DND-41 (cell line): ENCODE measurements at regions not wholly inside any gene's neighbourhood (a gene's known extent, or its start where the extent isn't known, plus 50 kb on each side); places are given as distances from the start of the nearest gene placed in this dataset.

Source experiments
- CTCF ChIP-seq: IDR thresholded peaks from 2 replicates; pipeline ENCODE4 v1.5.1; 2012; ENCODE audit warnings: borderline replicate concordance, low read length, moderate library complexity, mild to moderate bottlenecking; ENCODE audit not compliant: poor library complexity, severe bottlenecking; ENCODE audit errors: extremely low read depth
- EZH2 ChIP-seq: IDR thresholded peaks from 3 replicates; pipeline ENCODE4 v1.6.1; 2012; ENCODE audit warnings: borderline replicate concordance, low read depth, mild to moderate bottlenecking, moderate library complexity, low read length, inconsistent platforms; ENCODE audit not compliant: severe bottlenecking

GRCh38 chr2:196475611-196476010 is 163.9 kb upstream of the CCDC150 start:
- TF ChIP-seq CTCF: no peak
- TF ChIP-seq EZH2: no peak
